ENCODE measurements at regions not wholly inside any gene's neighbourhood (a gene's known extent, or its start where the extent isn't known, plus 50 kb on each side); places are given as distances from the start of the nearest gene placed in this dataset.
"Not testable (repeated sequence)": the region's sequence is repeated elsewhere in the genome, so short reads cannot be mapped to it uniquely, and the experiment has no call there.

DNA sequence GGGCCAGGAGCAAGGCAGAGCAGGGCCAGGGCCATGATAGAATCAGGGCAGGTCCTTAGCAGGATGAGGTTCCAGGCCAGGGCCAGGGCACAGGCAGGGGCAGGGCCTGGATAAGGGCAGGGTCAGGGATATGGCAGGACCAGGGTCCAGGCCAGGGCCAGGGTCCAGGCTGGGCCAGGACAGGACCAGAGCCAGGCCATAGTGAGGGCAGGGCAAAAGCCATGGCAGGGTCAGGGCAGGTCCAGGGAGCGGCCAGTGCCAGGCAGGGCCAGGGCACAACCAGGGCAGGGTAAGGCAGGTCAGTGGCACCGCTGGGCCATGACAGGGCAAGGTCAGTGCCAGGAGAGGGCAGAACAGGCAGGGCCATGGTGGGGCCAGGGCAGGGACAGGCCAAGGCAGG lies 152.2 kb downstream of the LIPI start:
- Histone ChIP-seq H2AK5ac (ENCODE audit: low read length) (no peak overlapping the region), H3K27ac (ENCODE audit: low read depth, low read length) (no peak overlapping the region), H3K4me1 (ENCODE audit: control insufficient read depth, low read depth, low read length) (no peaks in the 10 kb centered on the region), H3K4me3 (ENCODE audit: low read length) (no peak overlapping the region), H3K36me3 (ENCODE audit: control insufficient read depth, insufficient read depth, low read length) (no peaks in the 10 kb centered on the region), H2BK15ac (replicated peaks; ENCODE audit: low read depth) (no peak overlapping the region), H3K27me3 (ENCODE audit: insufficient read depth, low read length, poor library complexity) (no peaks in the 10 kb centered on the region), H3K23ac (ENCODE audit: low read length) (no peak overlapping the region), H3K4ac (ENCODE audit: low read depth, low read length) (no peak overlapping the region), H4K5ac (ENCODE audit: low read length) (no peak overlapping the region), H3K79me1 (ENCODE audit: low read length) (peaks cover 8% of the 10 kb centered on the region), H3K79me2 (ENCODE audit: control insufficient read depth, insufficient read depth, low read length) (peaks cover 29% of the 10 kb centered on the region), H2BK5ac (ENCODE audit: low read length) (no peak overlapping the region), H3K18ac (ENCODE audit: low read length) (no peak overlapping the region), H4K8ac (ENCODE audit: low read depth, low read length) (no peak overlapping the region), H2BK120ac (ENCODE audit: low read depth, low read length) (no peak overlapping the region), H3K9ac (ENCODE audit: low read length) (no peak overlapping the region), H3K56ac (ENCODE audit: low read length) (no peak overlapping the region), H3K4me2 (ENCODE audit: low read length) (no peak overlapping the region)
- no peak for DNase-seq
- WGBS (ENCODE audit: extremely low coverage, insufficient coverage, low lambda C conversion rate): no CpG with 5 or more reads among the region's 2 CpGs

- not testable (repeated sequence) for H3K9ac ChIP-seq (ENCODE audit: low read length)
Observed at GRCh38 chr21:14057841-14058481, 152.8 kb downstream of the LIPI start.

DNA sequence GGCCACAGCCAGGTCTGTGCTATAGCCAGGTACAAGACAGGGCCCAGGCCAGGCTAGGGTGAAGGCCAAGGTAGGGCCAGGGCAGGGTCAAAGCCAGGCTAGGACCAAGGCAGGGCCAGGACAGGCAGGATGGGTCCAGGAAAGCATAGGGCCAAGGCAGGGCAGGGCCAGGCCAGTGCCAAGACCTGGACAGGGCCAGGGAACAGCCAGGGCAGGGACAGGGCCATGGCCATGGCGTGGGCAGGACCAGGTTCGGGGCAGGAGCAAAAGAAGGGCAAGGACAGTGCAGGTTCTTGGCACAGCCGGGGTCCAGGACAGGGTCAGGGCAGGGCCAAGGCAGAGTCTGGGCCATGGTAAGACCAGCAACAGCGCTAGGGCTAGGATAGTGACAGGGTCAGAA lies 153.4 kb downstream of the LIPI start:
- Histone ChIP-seq H2AK5ac (ENCODE audit: low read length) (no peak overlapping the region), H2BK15ac (replicated peaks; ENCODE audit: low read depth) (no peak overlapping the region), H3K27ac (ENCODE audit: low read depth, low read length) (no peak overlapping the region), H3K27me3 (ENCODE audit: insufficient read depth, low read length, poor library complexity) (no peaks in the 10 kb centered on the region), H2BK120ac (ENCODE audit: low read depth, low read length) (no peak overlapping the region), H3K79me1 (ENCODE audit: low read length) (peaks cover 8% of the 10 kb centered on the region), H3K4me1 (ENCODE audit: control insufficient read depth, low read depth, low read length) (no peaks in the 10 kb centered on the region), H3K4ac (ENCODE audit: low read depth, low read length) (no peak overlapping the region), H3K18ac (ENCODE audit: low read length) (no peak overlapping the region), H3K23ac (ENCODE audit: low read length) (no peak overlapping the region), H3K9ac (ENCODE audit: low read length) (no peak overlapping the region), H3K56ac (ENCODE audit: low read length) (no peak overlapping the region), H4K5ac (ENCODE audit: low read length) (no peak overlapping the region), H3K36me3 (ENCODE audit: control insufficient read depth, insufficient read depth, low read length) (no peaks in the 10 kb centered on the region), H3K4me3 (ENCODE audit: low read length) (no peak overlapping the region), H3K79me2 (ENCODE audit: control insufficient read depth, insufficient read depth, low read length) (peaks cover 32% of the 10 kb centered on the region), H2BK5ac (ENCODE audit: low read length) (no peak overlapping the region), H4K8ac (ENCODE audit: low read depth, low read length) (no peak overlapping the region), H3K4me2 (ENCODE audit: low read length) (no peak overlapping the region)
- no peak for DNase-seq
- no CpG with 5 or more reads among the region's 4 CpGs for WGBS (ENCODE audit: extremely low coverage, insufficient coverage, low lambda C conversion rate)

More at GRCh38 chr21:14057841-14058481, 152.8 kb downstream of the LIPI start:
- not testable (repeated sequence) for H2AK5ac ChIP-seq (ENCODE audit: low read length); H3K4ac ChIP-seq (ENCODE audit: low read depth, low read length); H3K27ac ChIP-seq (ENCODE audit: low read depth, low read length); H3K18ac ChIP-seq (ENCODE audit: low read length); DNase-seq; H3K36me3 ChIP-seq (ENCODE audit: control insufficient read depth, insufficient read depth, low read length); H3K27me3 ChIP-seq (ENCODE audit: insufficient read depth, low read length, poor library complexity); H2BK5ac ChIP-seq (ENCODE audit: low read length); H4K5ac ChIP-seq (ENCODE audit: low read length); H3K4me3 ChIP-seq (ENCODE audit: low read length); H4K8ac ChIP-seq (ENCODE audit: low read depth, low read length); H2BK15ac ChIP-seq (replicated peaks; ENCODE audit: low read depth); H3K4me1 ChIP-seq (ENCODE audit: control insufficient read depth, low read depth, low read length); H3K4me2 ChIP-seq (ENCODE audit: low read length); H2BK120ac ChIP-seq (ENCODE audit: low read depth, low read length); H3K23ac ChIP-seq (ENCODE audit: low read length); H3K56ac ChIP-seq (ENCODE audit: low read length); H3K79me1 ChIP-seq (ENCODE audit: low read length)
- H3K79me2 ChIP-seq (ENCODE audit: control insufficient read depth, insufficient read depth, low read length): peaks cover 29% of the 10 kb centered on the region
- WGBS (ENCODE audit: extremely low coverage, insufficient coverage, low lambda C conversion rate): no CpG with 5 or more reads among the region's 10 CpGs

- Histone ChIP-seq H2BK5ac (ENCODE audit: low read length) (no peak overlapping the region), H3K4ac (ENCODE audit: low read depth, low read length) (no peak overlapping the region), H3K27ac (ENCODE audit: low read depth, low read length) (no peak overlapping the region), H2AK5ac (ENCODE audit: low read length) (no peak overlapping the region), H3K79me2 (ENCODE audit: control insufficient read depth, insufficient read depth, low read length) (peaks cover 32% of the 10 kb centered on the region), H3K23ac (ENCODE audit: low read length) (no peak overlapping the region), H3K27me3 (ENCODE audit: insufficient read depth, low read length, poor library complexity) (no peaks in the 10 kb centered on the region), H3K9ac (ENCODE audit: low read length) (no peak overlapping the region), H4K8ac (ENCODE audit: low read depth, low read length) (no peak overlapping the region), H3K4me3 (ENCODE audit: low read length) (no peak overlapping the region), H2BK120ac (ENCODE audit: low read depth, low read length) (no peak overlapping the region), H2BK15ac (replicated peaks; ENCODE audit: low read depth) (no peak overlapping the region), H3K4me2 (ENCODE audit: low read length) (no peak overlapping the region), H3K56ac (ENCODE audit: low read length) (peak overlapping the region; percentile 34), H3K18ac (ENCODE audit: low read length) (no peak overlapping the region), H3K79me1 (ENCODE audit: low read length) (peaks cover 8% of the 10 kb centered on the region), H3K36me3 (ENCODE audit: control insufficient read depth, insufficient read depth, low read length) (no peaks in the 10 kb centered on the region), H4K5ac (ENCODE audit: low read length) (no peak overlapping the region), H3K4me1 (ENCODE audit: control insufficient read depth, low read depth, low read length) (no peaks in the 10 kb centered on the region)
- no peak for DNase-seq
- WGBS (ENCODE audit: extremely low coverage, insufficient coverage, low lambda C conversion rate): no CpG with 5 or more reads among the region's 9 CpGs
Observed at GRCh38 chr21:14056771-14057191, 154.0 kb downstream of the LIPI start.

- H3K9ac ChIP-seq (ENCODE audit: low read length): not testable (repeated sequence)
- H3K79me2 ChIP-seq (ENCODE audit: control insufficient read depth, insufficient read depth, low read length): peaks cover 32% of the 10 kb centered on the region
Observed at GRCh38 chr21:14055746-14056515, 154.8 kb downstream of the LIPI start.

More at GRCh38 chr21:14055746-14056515, 154.8 kb downstream of the LIPI start:
- H3K23ac ChIP-seq (ENCODE audit: low read length); H4K5ac ChIP-seq (ENCODE audit: low read length); H2BK5ac ChIP-seq (ENCODE audit: low read length); H3K4ac ChIP-seq (ENCODE audit: low read depth, low read length); H3K36me3 ChIP-seq (ENCODE audit: control insufficient read depth, insufficient read depth, low read length); H3K56ac ChIP-seq (ENCODE audit: low read length); H3K18ac ChIP-seq (ENCODE audit: low read length); DNase-seq; H3K4me2 ChIP-seq (ENCODE audit: low read length); H4K8ac ChIP-seq (ENCODE audit: low read depth, low read length); H2AK5ac ChIP-seq (ENCODE audit: low read length); H3K27ac ChIP-seq (ENCODE audit: low read depth, low read length); H2BK15ac ChIP-seq (replicated peaks; ENCODE audit: low read depth); H3K79me1 ChIP-seq (ENCODE audit: low read length); H3K4me3 ChIP-seq (ENCODE audit: low read length); H3K27me3 ChIP-seq (ENCODE audit: insufficient read depth, low read length, poor library complexity); H3K4me1 ChIP-seq (ENCODE audit: control insufficient read depth, low read depth, low read length); H2BK120ac ChIP-seq (ENCODE audit: low read depth, low read length): not testable (repeated sequence)
- no CpG with 5 or more reads among the region's 6 CpGs for whole genome bisulfite sequencing (ENCODE audit: extremely low coverage, insufficient coverage, low lambda C conversion rate)
